Activated naive CD8-positive, alpha-beta T cell treated with anti-CD3 and anti-CD28 coated beads for 36 hours (primary cell): ENCODE measurements at regions not wholly inside any gene's neighbourhood (a gene's known extent, or its start where the extent isn't known, plus 50 kb on each side); places are given as distances from the start of the nearest gene placed in this dataset.
"Not testable (repeated sequence)": the region's sequence is repeated elsewhere in the genome, so short reads cannot be mapped to it uniquely, and the experiment has no call there.

Experiments
- DNase-seq: peaks from one replicate; pipeline ENCODE4 v3.0.0; 2021
- H3K27ac Mint-ChIP-seq: one replicate; pipeline ENCODE4 v1.8.0; 2022; ENCODE audit warnings: mild to moderate bottlenecking, moderate library complexity, mixed read lengths
- H3K27me3 Mint-ChIP-seq: one replicate; pipeline ENCODE4 v1.8.0; 2022; ENCODE audit warnings: mild to moderate bottlenecking, mixed read lengths
- H3K36me3 Mint-ChIP-seq: one replicate; pipeline ENCODE4 v1.8.0; 2021; ENCODE audit warnings: mild to moderate bottlenecking, mixed read lengths
- H3K4me1 Mint-ChIP-seq: one replicate; pipeline ENCODE4 v1.8.0; 2021; ENCODE audit warnings: mixed read lengths
- H3K4me3 Mint-ChIP-seq: one replicate; pipeline ENCODE4 v1.8.0; 2022; ENCODE audit warnings: mild to moderate bottlenecking, moderate library complexity, mixed read lengths
- H3K9me3 Mint-ChIP-seq: one replicate; pipeline ENCODE4 v1.8.0; 2022; ENCODE audit warnings: mixed read lengths

DNA sequence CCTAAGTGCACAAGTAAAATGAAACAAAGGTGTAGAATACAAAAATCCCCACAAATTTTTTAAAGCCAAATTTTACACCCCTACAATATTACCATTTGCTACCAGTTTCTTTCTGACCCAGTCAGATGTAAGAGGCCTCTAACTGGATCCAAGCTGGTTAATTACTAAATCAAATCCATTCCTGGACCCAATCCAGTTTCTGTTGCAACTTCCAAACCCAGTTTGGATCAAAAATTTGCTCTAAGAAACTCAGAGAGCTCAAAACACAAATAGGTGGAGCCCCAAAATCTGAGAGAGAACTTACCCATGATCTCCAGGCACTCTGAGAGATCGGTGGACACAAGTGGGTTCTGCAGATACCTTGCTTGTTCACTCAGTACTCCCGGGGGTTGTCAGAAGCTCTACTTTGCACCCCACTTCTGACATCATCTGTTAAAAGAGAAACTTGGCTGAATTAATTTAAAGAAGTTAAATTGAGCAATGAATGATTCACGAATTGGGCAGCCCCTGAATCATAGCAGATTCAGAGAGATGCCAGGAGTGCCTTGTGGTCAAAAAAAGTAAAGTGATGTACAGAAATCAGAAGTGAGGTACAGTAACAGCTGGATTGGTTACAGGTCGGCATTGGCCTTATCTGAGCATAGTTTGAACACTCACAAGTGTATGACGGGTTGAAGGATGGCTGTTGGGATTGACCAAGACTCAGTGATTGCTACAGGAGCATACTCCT lies 448.0 kb downstream of the KCNT2 start:
- no peaks in the 10 kb centered on the region for H3K4me1 Mint-ChIP-seq
- H3K4me3 Mint-ChIP-seq, result no peak overlapping the region
- no peaks in the 10 kb centered on the region for H3K9me3 Mint-ChIP-seq
- H3K36me3 Mint-ChIP-seq, result no peaks in the 10 kb centered on the region
- H3K27me3 Mint-ChIP-seq, result no peaks in the 10 kb centered on the region
- H3K27ac Mint-ChIP-seq, result no peak overlapping the region
- DNase-seq, result no peak

DNA sequence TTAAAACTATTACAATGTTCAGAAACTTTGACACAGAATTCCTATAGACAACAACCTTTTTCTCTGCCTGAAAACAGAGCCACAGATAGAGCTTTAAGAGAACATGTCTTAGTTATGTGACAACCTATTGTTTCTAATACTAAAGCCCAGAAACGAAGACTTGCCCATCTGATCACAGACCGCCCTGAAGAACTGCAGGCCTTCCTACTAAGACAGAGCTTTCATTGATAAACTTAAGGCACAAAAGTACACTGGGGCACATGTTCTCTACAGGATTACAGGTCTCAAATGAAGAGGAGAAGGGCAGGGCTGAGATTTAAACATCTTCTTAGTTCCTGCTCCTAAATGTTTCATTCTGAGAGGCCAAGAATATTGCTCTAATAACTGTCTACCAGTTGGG lies 452.7 kb downstream of the KCNT2 start:
- DNase-seq, result no peak
- no peaks in the 10 kb centered on the region for H3K27me3 Mint-ChIP-seq
- no peak overlapping the region for H3K4me3 Mint-ChIP-seq
- H3K4me1 Mint-ChIP-seq, result no peaks in the 10 kb centered on the region
- no peaks in the 10 kb centered on the region for H3K9me3 Mint-ChIP-seq
- H3K27ac Mint-ChIP-seq, result no peak overlapping the region
- no peaks in the 10 kb centered on the region for H3K36me3 Mint-ChIP-seq

DNA sequence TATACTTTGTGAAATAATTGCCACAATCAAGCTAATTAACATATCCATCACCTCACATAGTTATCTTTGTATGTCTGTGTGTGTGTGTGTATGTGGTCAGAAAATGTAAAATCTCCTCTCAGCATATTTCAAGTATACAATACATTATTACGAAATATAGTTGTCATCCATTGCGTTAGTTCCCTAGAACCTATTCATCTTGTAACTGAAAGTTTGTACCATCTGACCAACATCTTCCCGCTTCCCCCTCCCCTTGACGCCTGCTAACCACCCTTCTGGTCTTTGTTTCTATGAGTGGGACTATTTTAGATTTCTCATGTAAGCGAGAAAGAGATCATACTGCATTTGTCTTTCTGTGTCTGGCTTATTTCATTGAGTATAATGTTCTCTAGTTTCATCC lies 455.3 kb downstream of the KCNT2 start:
- no peaks in the 10 kb centered on the region for H3K4me1 Mint-ChIP-seq
- H3K27me3 Mint-ChIP-seq, result no peaks in the 10 kb centered on the region
- no peak for DNase-seq
- H3K9me3 Mint-ChIP-seq, result no peaks in the 10 kb centered on the region
- H3K36me3 Mint-ChIP-seq, result no peaks in the 10 kb centered on the region
- H3K27ac Mint-ChIP-seq, result no peak overlapping the region
- H3K4me3 Mint-ChIP-seq, result no peak overlapping the region

DNA sequence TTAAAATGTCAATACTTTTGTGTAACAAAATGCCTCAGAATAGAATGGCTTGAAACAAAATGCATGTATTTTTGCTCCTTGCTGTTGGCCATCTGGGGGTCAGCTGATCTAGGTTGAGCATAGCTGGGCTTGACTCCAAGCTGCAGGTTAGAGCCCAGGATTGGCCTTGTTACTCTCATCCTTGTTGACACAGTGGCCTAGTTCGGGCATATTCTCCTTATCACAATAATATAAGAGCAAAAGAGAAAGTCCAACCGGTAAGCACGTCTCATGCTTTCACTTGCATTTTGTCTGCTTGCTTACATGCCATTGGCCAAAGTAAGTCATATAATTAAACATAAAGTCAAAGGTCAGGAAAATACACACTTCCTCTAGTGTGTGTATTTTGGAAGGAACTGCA lies 456.2 kb downstream of the KCNT2 start:
- no peaks in the 10 kb centered on the region for H3K4me1 Mint-ChIP-seq
- H3K27me3 Mint-ChIP-seq, result no peaks in the 10 kb centered on the region
- no peak for DNase-seq
- no peak overlapping the region for H3K27ac Mint-ChIP-seq
- H3K36me3 Mint-ChIP-seq, result no peaks in the 10 kb centered on the region
- H3K9me3 Mint-ChIP-seq, result no peaks in the 10 kb centered on the region
- no peak overlapping the region for H3K4me3 Mint-ChIP-seq

DNA sequence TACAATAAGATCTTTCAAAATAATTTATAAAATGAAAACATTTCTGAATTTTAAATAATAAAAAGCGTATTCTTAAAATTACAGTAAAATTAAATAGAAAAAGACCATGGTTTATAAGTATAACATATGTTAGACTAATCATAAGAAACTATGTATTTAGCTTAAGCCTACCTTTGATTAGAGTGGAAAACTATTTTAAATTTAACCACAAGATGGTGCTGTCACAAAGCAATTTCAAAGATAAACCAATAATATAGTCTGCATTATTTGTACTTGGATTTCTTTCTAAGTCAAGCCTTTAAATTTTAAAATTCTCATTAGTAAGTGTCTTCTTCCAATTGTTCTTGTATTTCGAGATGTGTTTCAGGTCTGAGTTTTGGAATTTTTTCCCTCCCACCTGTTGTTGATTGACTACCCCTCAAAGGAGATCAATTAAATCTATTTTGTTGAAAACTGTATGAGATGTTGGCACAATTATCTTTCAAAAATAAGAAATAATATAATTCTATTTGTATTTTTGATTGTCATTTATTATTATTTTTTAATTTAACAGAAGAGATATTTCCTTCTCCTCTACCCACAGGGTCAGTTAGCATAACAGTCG lies 459.8 kb downstream of the KCNT2 start:
- no peak for DNase-seq
- Mint-ChIP-seq H3K27ac (no peak overlapping the region), H3K4me3 (no peak overlapping the region), H3K27me3 (no peaks in the 10 kb centered on the region), H3K9me3 (no peaks in the 10 kb centered on the region), H3K4me1 (no peaks in the 10 kb centered on the region), H3K36me3 (no peaks in the 10 kb centered on the region)

DNA sequence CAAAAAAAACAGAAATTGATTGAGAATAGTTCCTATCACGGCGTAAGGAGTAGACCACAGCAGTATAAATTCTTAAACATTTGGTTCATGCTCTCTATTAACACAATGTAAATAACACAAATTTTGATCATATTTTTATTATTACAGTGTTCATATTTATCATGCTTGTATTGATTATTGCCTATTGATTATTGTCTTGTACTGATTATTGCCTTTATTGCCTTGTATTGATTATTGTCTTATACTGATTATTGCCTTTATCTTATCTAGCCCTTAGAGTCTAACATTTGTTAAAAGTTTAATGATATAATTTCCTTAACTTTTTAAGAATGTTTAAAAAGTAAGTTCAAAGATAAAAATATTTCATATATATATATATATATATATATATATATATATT lies 460.7 kb downstream of the KCNT2 start:
- Mint-ChIP-seq H3K27me3 (no peaks in the 10 kb centered on the region), H3K27ac (no peak overlapping the region), H3K36me3 (no peaks in the 10 kb centered on the region), H3K4me1 (no peaks in the 10 kb centered on the region), H3K9me3 (no peaks in the 10 kb centered on the region), H3K4me3 (no peak overlapping the region)
- DNase-seq, result no peak

DNA sequence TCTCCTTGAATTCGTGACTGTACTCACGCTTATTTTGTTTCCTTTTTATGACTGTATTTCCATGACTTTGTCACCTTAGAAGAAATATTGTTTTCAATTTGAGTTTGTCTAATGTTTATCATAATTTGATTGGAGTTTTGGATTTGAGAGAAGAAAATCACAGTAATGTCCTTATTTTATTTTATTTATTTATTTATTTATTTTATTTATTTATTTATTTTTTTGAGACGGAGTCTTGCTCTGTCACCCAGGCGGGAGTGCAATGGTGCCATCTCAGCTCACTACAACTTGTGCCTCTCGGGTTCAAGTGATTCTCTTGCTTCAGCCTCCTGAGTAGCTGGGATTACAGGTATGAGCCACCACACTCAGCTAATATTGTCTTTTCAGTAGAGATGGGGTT lies 463.1 kb downstream of the KCNT2 start:
- not testable (repeated sequence) for H3K27ac Mint-ChIP-seq, H3K4me3 Mint-ChIP-seq, H3K36me3 Mint-ChIP-seq, H3K9me3 Mint-ChIP-seq, H3K4me1 Mint-ChIP-seq, H3K27me3 Mint-ChIP-seq, DNase-seq

DNA sequence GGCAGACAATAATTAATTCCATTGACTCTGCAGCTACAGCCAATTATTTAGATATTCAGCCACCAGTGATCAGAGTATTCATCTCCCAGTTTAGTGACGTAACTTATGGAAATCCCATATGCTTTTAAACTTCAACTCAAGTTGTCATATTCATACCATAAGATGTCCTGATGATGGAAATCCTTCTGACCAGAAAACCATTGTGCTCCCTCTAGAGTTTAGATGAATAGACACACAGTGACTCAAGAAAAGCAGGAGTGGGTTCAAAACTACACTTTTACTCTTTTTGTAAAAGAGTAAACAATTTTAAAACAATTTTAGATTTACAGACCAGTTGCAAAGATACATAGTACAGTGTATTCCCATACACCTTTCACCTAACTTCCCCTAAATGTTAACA lies 463.7 kb downstream of the KCNT2 start:
- Mint-ChIP-seq H3K27me3 (no peaks in the 10 kb centered on the region), H3K36me3 (no peaks in the 10 kb centered on the region), H3K27ac (no peak overlapping the region), H3K4me1 (no peaks in the 10 kb centered on the region), H3K9me3 (no peaks in the 10 kb centered on the region), H3K4me3 (no peak overlapping the region)
- no peak for DNase-seq

DNA sequence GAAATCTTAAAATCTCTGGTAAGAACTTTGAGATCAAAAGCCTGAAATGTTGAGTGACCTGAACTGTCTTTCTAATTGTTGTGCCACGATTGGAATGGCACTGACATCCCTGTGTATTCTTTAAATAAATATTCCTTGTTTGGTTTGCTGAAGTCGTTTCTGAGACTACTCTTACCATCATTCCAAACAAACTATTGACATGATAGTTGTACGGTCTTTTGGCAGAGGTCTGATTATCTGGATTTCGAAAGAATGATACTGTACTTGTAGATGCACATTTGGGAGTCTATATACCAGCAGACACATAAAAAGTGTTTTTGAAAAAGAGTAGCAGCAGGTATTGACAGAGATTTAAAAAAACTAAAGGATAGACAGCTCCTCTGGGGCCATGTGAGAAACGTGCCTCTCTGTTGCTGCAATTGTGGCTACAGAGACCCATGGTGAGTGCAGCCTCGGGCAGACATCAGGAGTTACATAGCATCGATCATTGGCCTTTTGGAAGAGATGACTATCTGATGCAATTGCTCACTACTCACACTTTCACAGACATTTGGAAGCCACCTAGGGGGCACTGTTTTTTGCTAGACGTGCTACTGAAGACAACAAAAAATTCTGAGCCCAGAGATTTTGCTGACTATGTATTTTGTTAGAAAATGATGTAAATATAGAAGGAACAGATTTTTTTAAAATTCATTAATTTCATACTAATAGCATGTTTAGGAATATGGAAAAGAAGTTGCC lies 464.5 kb downstream of the KCNT2 start:
- Mint-ChIP-seq H3K4me3 (no peak overlapping the region), H3K9me3 (no peaks in the 10 kb centered on the region), H3K27ac (no peak overlapping the region), H3K36me3 (no peaks in the 10 kb centered on the region), H3K27me3 (no peaks in the 10 kb centered on the region), H3K4me1 (no peaks in the 10 kb centered on the region)
- no peak for DNase-seq

DNA sequence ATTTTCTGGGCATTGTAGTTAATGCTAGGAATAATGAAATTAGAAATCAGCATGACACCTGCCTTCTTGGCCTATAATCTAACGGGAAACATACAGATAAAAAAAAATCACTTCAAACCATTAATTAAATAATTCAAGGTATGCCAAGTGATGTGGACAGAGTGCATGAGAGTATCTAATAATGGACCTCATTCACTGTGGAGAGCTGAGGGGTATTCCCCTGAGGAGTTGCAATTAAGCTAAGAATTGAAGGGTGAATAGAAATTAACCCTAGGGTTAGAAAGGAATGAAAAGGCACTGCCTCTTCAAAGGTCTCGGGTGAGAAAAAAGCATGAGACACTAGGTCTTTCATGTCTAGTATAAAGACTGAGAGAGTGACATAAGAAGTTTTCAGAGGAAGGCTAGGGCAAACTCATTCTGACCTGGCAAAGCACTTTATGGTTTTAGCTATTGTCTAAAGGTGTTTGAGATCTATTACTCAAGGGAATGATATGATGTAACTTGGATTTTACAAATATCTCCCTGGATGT lies 466.1 kb downstream of the KCNT2 start:
- no peak overlapping the region for H3K4me3 Mint-ChIP-seq
- DNase-seq, result no peak
- H3K36me3 Mint-ChIP-seq, result no peaks in the 10 kb centered on the region
- H3K4me1 Mint-ChIP-seq, result no peaks in the 10 kb centered on the region
- no peaks in the 10 kb centered on the region for H3K9me3 Mint-ChIP-seq
- H3K27ac Mint-ChIP-seq, result no peak overlapping the region
- no peaks in the 10 kb centered on the region for H3K27me3 Mint-ChIP-seq

DNA sequence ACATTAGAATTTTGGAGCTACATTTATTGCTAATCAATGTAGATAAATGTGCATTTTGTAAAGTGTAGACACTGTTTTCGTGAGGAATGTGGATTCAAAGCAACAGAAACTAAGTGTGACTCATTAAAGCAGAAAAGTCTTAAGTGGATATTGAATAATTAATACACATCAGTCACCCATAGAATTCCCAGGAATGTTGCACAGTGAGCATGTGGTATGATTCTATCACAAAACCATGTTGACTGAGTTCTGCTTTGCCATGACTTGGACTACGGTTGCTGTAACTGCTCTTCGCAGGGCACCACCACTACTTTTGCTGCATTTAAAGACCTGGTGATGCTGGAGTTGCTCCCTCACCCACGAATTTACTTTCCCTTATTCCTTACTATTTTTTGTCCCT lies 471.8 kb downstream of the KCNT2 start:
- no peak overlapping the region for H3K4me3 Mint-ChIP-seq
- H3K36me3 Mint-ChIP-seq, result no peaks in the 10 kb centered on the region
- H3K4me1 Mint-ChIP-seq, result no peaks in the 10 kb centered on the region
- H3K9me3 Mint-ChIP-seq, result no peaks in the 10 kb centered on the region
- no peak for DNase-seq
- no peaks in the 10 kb centered on the region for H3K27me3 Mint-ChIP-seq
- no peak overlapping the region for H3K27ac Mint-ChIP-seq

DNA sequence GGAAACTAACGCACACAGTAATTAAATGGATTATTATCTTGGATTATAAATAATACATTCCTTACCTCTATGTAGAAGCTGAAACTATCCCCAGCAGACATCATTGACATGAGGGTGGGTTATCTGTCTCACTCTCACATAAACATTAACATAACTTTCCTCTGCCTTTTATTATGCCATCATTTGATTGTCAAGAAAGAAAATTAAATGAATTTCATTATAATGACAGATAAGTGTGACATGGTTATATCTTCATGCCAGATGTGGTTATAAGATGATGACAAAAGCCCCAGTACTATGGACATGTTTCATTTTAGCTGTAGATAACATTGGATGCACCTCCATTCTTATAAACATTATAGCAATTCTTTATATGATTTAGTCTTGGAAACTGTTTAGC lies 476.5 kb downstream of the KCNT2 start:
- DNase-seq, result no peak
- H3K36me3 Mint-ChIP-seq, result no peaks in the 10 kb centered on the region
- no peak overlapping the region for H3K27ac Mint-ChIP-seq
- no peaks in the 10 kb centered on the region for H3K4me1 Mint-ChIP-seq
- no peaks in the 10 kb centered on the region for H3K27me3 Mint-ChIP-seq
- no peaks in the 10 kb centered on the region for H3K9me3 Mint-ChIP-seq
- H3K4me3 Mint-ChIP-seq, result no peak overlapping the region

DNA sequence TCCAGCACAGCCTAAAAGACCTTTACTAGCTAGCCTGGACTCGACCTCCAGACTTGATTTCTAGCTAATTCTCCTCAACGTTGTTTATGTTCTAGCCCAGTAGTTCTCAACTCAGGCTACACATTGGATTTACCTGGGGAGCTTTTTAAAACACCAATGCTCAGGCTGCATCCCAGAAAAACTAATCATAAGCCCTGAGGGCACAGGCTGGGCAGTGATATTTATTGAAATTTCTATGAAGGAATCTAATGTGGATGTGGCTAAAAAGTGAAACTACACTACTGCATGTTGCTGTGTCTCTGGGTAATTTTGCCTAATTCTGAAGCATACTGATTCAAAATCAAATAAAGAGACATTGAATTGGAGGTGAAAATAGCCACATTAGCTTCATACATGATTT lies 479.4 kb downstream of the KCNT2 start:
- no peak overlapping the region for H3K27ac Mint-ChIP-seq
- no peak overlapping the region for H3K4me3 Mint-ChIP-seq
- H3K27me3 Mint-ChIP-seq, result no peaks in the 10 kb centered on the region
- no peaks in the 10 kb centered on the region for H3K9me3 Mint-ChIP-seq
- H3K36me3 Mint-ChIP-seq, result no peaks in the 10 kb centered on the region
- DNase-seq, result no peak
- no peaks in the 10 kb centered on the region for H3K4me1 Mint-ChIP-seq

DNA sequence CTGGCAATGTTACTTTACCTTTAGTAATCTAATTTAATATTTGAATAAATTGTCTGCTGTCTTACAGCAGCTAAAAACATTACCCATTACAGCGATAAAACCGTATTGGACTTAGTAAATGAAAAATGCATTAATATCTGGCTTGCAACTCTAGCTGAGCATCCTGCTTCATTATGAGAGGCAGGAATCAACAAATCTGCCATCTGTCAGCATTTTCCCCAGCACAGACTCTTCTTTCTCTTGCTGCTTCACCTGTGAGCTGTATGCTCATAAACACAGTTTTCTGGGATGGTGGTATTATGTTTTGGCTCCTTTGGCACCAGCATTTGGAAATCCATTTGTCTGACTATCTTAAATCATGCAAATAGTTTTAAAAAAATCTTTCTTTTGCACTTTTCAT lies 487.1 kb downstream of the KCNT2 start:
- Mint-ChIP-seq H3K27me3 (no peaks in the 10 kb centered on the region), H3K4me1 (no peaks in the 10 kb centered on the region), H3K27ac (no peak overlapping the region), H3K4me3 (no peak overlapping the region), H3K9me3 (no peaks in the 10 kb centered on the region), H3K36me3 (no peaks in the 10 kb centered on the region)
- no peak for DNase-seq

DNA sequence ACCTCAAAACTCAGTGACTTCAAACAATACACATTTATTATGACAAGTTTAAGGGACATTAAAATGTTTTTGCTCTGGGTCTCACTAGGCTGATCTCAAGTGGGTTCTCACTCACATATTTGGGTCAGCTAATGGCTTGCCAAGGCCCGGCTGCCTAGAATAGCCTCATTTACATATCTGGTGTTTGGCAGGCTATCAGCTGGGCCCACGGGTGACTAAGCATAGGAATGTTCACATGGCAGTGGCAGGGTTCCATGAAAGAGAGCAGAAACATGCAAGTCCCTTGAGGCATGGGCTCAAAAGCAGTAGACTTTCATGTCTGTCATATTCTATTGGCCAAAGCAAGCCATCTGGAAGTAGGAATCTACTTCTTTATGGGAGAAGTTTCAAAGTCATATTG lies 492.6 kb downstream of the KCNT2 start:
- Mint-ChIP-seq H3K27ac (no peak overlapping the region), H3K9me3 (no peaks in the 10 kb centered on the region), H3K36me3 (no peaks in the 10 kb centered on the region), H3K4me3 (no peak overlapping the region), H3K4me1 (no peaks in the 10 kb centered on the region), H3K27me3 (no peaks in the 10 kb centered on the region)
- DNase-seq, result no peak

DNA sequence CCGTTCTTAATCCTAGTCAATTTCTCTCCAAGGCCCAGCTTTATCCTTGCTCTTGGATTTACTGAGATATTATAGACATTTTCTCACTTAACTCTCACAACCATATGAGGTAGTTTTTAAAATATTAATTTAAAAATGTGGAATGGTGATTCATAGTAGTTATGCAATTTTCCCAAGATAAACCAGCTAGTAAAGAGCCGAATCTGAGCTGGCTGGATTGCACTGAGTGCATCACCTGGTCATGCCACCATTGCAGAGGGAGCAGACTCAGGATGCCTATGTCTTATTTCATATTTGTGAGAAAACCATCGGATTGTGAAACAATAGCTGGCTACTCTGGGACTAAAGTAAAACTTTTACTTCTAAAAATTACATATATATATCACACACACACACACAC lies 494.0 kb downstream of the KCNT2 start:
- no peak for DNase-seq
- Mint-ChIP-seq H3K9me3 (peaks cover 2% of the 10 kb centered on the region), H3K4me3 (no peak overlapping the region), H3K27me3 (no peaks in the 10 kb centered on the region), H3K36me3 (no peaks in the 10 kb centered on the region), H3K27ac (no peak overlapping the region), H3K4me1 (no peaks in the 10 kb centered on the region)
